ENCODE measurements at regions not wholly inside any gene's neighbourhood (a gene's known extent, or its start where the extent isn't known, plus 50 kb on each side); places are given as distances from the start of the nearest gene placed in this dataset.
"Not testable (repeated sequence)": the region's sequence is repeated elsewhere in the genome, so short reads cannot be mapped to it uniquely, and the experiment has no call there.

DNA sequence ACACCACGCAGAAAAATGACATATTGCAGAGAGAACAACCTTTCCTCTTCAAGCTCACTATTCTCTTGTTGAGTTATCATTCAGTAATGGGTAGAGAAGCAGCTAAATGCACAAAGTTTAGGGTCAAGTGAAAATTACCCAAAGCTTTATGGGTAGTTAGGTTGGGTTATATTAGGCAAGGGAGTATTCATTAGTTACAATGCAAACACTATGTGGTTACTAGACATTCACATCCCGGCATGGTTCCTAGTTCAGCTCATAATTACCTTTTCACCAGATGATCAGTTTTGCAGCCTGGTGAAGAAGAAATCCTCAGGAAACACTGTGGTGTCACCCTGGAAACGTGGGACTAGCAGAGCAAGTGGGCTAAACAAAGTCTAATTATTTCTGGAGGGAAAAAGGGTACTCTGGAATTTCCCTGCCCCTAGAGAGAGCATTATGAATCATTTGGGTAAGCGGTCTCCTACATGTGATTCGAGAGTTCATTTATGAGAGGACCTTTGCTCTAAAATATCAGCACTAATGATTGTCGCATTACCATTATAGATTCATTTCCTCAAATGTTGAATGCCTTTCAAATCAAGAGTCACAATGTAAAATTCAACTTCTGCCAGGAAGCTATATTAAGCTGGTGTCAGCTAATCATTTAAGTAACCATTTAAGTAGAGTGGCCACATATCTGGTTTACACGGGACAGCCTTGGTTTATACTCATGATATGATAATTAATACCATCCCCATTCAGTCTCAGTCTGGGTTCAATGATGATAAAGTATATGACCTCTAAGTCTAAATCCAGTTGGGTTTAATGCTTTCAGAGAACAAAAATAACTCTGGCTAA lies 1208.0 kb downstream of the DIAPH3 start:
- intact Hi-C loops (cut with DNase I), result loop anchor here in 2 of 10 donors (10.0 kb wide), 1 partner anchor 1331 kb away; no protein-coding TSS in a partner anchor
- Histone ChIP-seq H3K9me3 (peaks cover 0 to 4% (median 0%) of the 10 kb centered on the region in 12 donors), H3K4me3 (no peak overlapping the region), H3K4me1 (no peaks in the 10 kb centered on the region), H3K27ac (no peak overlapping the region), H3K36me3 (no peaks in the 10 kb centered on the region), H3K27me3 (no peaks in the 10 kb centered on the region)
- ATAC-seq (no peak), DNase-seq (no peak)
- 74 to 80% (median 76%) methylated on average over 7 of the region's 7 CpGs for WGBS, 4 donors
- no peak for TF ChIP-seq POLR2A (IDR thresholded peaks at IDR 0.05)
- TF ChIP-seq, protein P1, sequence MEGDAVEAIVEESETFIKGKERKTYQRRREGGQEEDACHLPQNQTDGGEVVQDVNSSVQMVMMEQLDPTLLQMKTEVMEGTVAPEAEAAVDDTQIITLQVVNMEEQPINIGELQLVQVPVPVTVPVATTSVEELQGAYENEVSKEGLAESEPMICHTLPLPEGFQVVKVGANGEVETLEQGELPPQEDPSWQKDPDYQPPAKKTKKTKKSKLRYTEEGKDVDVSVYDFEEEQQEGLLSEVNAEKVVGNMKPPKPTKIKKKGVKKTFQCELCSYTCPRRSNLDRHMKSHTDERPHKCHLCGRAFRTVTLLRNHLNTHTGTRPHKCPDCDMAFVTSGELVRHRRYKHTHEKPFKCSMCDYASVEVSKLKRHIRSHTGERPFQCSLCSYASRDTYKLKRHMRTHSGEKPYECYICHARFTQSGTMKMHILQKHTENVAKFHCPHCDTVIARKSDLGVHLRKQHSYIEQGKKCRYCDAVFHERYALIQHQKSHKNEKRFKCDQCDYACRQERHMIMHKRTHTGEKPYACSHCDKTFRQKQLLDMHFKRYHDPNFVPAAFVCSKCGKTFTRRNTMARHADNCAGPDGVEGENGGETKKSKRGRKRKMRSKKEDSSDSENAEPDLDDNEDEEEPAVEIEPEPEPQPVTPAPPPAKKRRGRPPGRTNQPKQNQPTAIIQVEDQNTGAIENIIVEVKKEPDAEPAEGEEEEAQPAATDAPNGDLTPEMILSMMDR (IDR thresholded peaks at IDR 0.05), result no peak

DNA sequence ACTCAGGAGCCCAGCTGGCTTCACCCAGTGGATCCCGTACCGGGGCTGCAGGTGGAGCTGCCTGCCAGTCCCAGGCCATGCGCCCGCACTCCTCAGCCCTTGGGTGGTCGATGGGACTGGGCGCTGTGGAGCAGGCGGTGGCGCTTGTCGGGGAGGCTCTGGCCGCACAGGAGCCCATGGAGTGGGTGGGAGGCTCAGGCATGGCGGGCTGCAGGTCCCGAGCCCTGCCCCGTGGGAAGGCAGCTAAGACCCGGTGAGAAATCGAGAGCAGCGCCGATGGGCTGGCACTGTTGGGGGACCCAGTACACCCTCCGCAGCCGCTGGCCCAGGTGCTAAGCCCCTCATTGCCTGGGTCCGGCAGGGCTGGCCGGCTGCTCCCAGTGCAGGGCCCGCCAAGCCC lies 1205.6 kb downstream of the DIAPH3 start:
- WGBS, 4 donors, result 92 to 98% (median 98%) methylated on average over 10 to 22 of the region's 22 CpGs
- H3K4me3 ChIP-seq, H3K27ac ChIP-seq, H3K9me3 ChIP-seq, DNase-seq, H3K27me3 ChIP-seq, H3K4me1 ChIP-seq, H3K36me3 ChIP-seq, ATAC-seq: not testable (repeated sequence)
- intact Hi-C loops (cut with DNase I), result loop anchor here in 2 of 10 donors (10.0 kb wide), 1 partner anchor 1333 kb away; no protein-coding TSS in a partner anchor

DNA sequence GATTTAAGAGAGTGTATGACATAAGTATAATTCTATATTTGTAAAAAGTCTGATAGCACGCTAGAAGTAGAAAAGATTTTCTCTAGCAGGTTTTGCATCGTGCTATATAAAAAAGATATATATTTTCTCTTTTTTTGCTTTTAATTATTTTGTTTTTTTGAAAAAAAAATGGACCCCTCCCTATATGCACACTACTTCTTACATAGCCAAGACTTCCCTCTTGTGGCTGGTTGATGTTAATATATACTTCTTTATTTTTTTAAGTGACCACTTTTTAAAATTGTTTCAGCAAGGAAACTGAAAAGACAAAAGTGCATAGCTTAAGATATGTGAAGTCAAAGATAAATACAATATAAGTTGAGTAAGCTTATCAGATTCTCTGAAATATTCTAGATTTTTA lies 1202.8 kb downstream of the DIAPH3 start:
- Histone ChIP-seq H3K4me1 (no peaks in the 10 kb centered on the region), H3K27ac (no peak overlapping the region), H3K9me3 (no peaks in the 10 kb centered on the region), H3K4me3 (no peak overlapping the region), H3K27me3 (no peaks in the 10 kb centered on the region), H3K36me3 (no peaks in the 10 kb centered on the region)
- intact Hi-C loops (cut with DNase I), result loop anchor here in 2 of 10 donors (5.0 to 10.0 kb wide), 2 partner anchors 1036 to 1329 kb away; partner anchors contain the start of gene PCDH17 (in 1 of the 2)
- ATAC-seq (no peak), DNase-seq (no peak)
- no peak for TF ChIP-seq POLR2A (IDR thresholded peaks at IDR 0.05)
- TF ChIP-seq, protein P1 (IDR thresholded peaks at IDR 0.05), result peak in 9 of 12 donors; percentile 10 to 49 (median 25)
- WGBS, 4 donors, result 48 to 75% (median 72%) methylated on average over 2 of the region's 2 CpGs

DNA sequence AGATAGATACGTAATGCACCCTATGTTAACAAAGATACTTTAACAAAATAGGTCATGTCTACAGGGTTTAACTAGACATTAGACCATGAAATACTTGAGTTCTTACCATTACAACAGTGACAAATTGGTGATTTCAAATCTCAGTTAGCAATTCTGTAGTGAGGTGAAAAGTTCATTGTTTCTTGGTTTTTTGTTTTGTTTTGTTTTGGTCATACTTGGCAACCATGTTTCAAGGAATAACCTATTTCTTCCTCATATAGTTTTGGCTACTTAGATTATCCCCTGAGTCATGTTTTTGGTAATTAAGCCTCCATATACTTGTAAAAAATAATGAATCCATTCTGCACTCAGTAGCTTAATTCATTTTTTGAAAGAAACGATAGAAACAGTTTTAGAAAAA lies 1200.4 kb downstream of the DIAPH3 start:
- no peak for TF ChIP-seq POLR2A (IDR thresholded peaks at IDR 0.05)
- TF ChIP-seq, protein P1 (IDR thresholded peaks at IDR 0.05), result no peak
- no peaks in the 10 kb centered on the region for H3K4me1 ChIP-seq
- H3K4me3 ChIP-seq, result no peak overlapping the region
- 94 to 97% (median 96%) methylated on average over 2 of the region's 2 CpGs for WGBS, 4 donors
- DNase-seq (no peak), ATAC-seq (no peak)
- intact Hi-C loops (cut with DNase I), result loop anchor here in 2 of 10 donors (5.0 to 10.0 kb wide), 2 partner anchors 1039 to 1331 kb away; partner anchors contain the start of gene PCDH17 (in 1 of the 2)
- H3K27ac ChIP-seq, result no peak overlapping the region
- H3K36me3 ChIP-seq, result no peaks in the 10 kb centered on the region
- H3K9me3 ChIP-seq, result no peaks in the 10 kb centered on the region
- no peaks in the 10 kb centered on the region for H3K27me3 ChIP-seq

Data from heart left ventricle (tissue), 16 donors.